HEK293 (cell line): ENCODE measurements at regions not wholly inside any gene's neighbourhood (a gene's known extent, or its start where the extent isn't known, plus 50 kb on each side); places are given as distances from the start of the nearest gene placed in this dataset.

ENCODE experiments used
- CTCF ChIA-PET: fragments of 350-600 bp; formaldehyde crosslinking; extraction: SDS; loops from one replicate; lab custom pipeline; 2021; ENCODE audit warnings: antibody characterized with exemption; lab: Yijun Ruan, JAX
- POLR2A ChIA-PET: fragments of 300-600 bp; formaldehyde crosslinking; extraction: SDS; loops from one replicate; lab custom pipeline; 2020; ENCODE audit warnings: antibody characterized with exemption, inconsistent platforms; lab: Yijun Ruan, JAX
- H3K27ac ChIP-seq: fragments of 200-500 bp; sonication (Bioruptor generic); 2 replicates; pipeline ENCODE4 v1.5.1; 2014; ENCODE audit warnings: low read depth, low read length, control low read depth, inconsistent platforms; ENCODE audit errors: extremely low read depth
- H3K36me3 ChIP-seq, 2 experiments: fragments of 200-500 bp in 1 of 2; sonication (Bioruptor generic) in 1 of 2; 1 replicate in 1 of 2; 2 replicates in 1 of 2; pipeline ENCODE4 v1.5.1; 2014 to 2017; ENCODE audit warnings: inconsistent platforms in 2 of 2, low read length in 2 of 2; ENCODE audit not compliant: control insufficient read depth in 2 of 2, insufficient read depth in 1 of 2
- H3K4me1 ChIP-seq: fragments of 200-500 bp; sonication (Bioruptor generic); 2 replicates; pipeline ENCODE4 v1.5.1; 2014; ENCODE audit warnings: mild to moderate bottlenecking, low read length, inconsistent platforms; ENCODE audit not compliant: control insufficient read depth, insufficient read depth
- H3K4me3 ChIP-seq: 2 replicates; pipeline ENCODE4 v1.5.1; 2011; ENCODE audit warnings: low read depth, mild to moderate bottlenecking, control low read depth, low read length, moderate library complexity
- H3K9me3 ChIP-seq: fragments of 200-500 bp; sonication (Bioruptor generic); 2 replicates; pipeline ENCODE4 v1.5.1; 2014; ENCODE audit warnings: low read depth, low read length, inconsistent platforms; ENCODE audit not compliant: control insufficient read depth, insufficient read depth
- GLI4 ChIP-seq: fragments of 450-650 bp; formaldehyde crosslinking; IDR thresholded peaks from 2 replicates; pipeline ENCODE4 v1.5.1; 2016; ENCODE audit warnings: missing biosample characterization, missing genetic modification characterization
- GLIS2 ChIP-seq: fragments of 450-650 bp; formaldehyde crosslinking; IDR thresholded peaks from 2 replicates; pipeline ENCODE4 v1.5.1; 2016; ENCODE audit warnings: missing biosample characterization, missing genetic modification characterization
- IKZF3 ChIP-seq: fragments of 450-650 bp; IDR thresholded peaks from 2 replicates; pipeline ENCODE4 v1.5.0; 2018; ENCODE audit warnings: missing biosample characterization, mild to moderate bottlenecking, missing genetic modification characterization, moderate library complexity
- KLF10 ChIP-seq: fragments of 450-650 bp; IDR thresholded peaks from 2 replicates; pipeline ENCODE4 v1.5.1; 2018; ENCODE audit warnings: missing biosample characterization, mild to moderate bottlenecking, missing genetic modification characterization
- KLF9 ChIP-seq: fragments of 450-650 bp; formaldehyde crosslinking; IDR thresholded peaks from 2 replicates; pipeline ENCODE4 v1.5.1; 2016; ENCODE audit warnings: missing biosample characterization, missing genetic modification characterization, low read depth
- PRDM1 ChIP-seq: fragments of 450-650 bp; formaldehyde crosslinking; IDR thresholded peaks from 2 replicates; pipeline ENCODE4; 2016; ENCODE audit warnings: missing biosample characterization, missing genetic modification characterization
- RBAK ChIP-seq: fragments of 450-650 bp; formaldehyde crosslinking; IDR thresholded peaks from 2 replicates; pipeline ENCODE4 v1.5.1; 2016; ENCODE audit warnings: missing biosample characterization, missing genetic modification characterization
- WT1 ChIP-seq: fragments of 450-650 bp; formaldehyde crosslinking; IDR thresholded peaks from 2 replicates; pipeline ENCODE4 v1.5.1; 2016; ENCODE audit warnings: missing biosample characterization, missing genetic modification characterization
- YY2 ChIP-seq: fragments of 450-650 bp; formaldehyde crosslinking; IDR thresholded peaks from 2 replicates; pipeline ENCODE4 v1.5.1; 2016; ENCODE audit warnings: missing biosample characterization, missing genetic modification characterization
- ZBTB11 ChIP-seq: fragments of 450-650 bp; formaldehyde crosslinking; conservative IDR thresholded peaks from 2 replicates; pipeline ENCODE4 v1.5.1; 2016; ENCODE audit warnings: low read depth, missing biosample characterization, missing genetic modification characterization
- ZNF148 ChIP-seq: fragments of 450-650 bp; formaldehyde crosslinking; IDR thresholded peaks from 2 replicates; pipeline ENCODE4 v1.5.0; 2017; ENCODE audit warnings: missing biosample characterization, missing genetic modification characterization, borderline replicate concordance
- ZNF221 ChIP-seq: fragments of 450-650 bp; formaldehyde crosslinking; IDR thresholded peaks from 2 replicates; pipeline ENCODE4 v1.5.1; 2017; ENCODE audit warnings: missing biosample characterization, missing genetic modification characterization, borderline replicate concordance
- ZNF274 ChIP-seq, 2 experiments: fragments of 200-500 bp in 1 of 2; fragments of 450-650 bp in 1 of 2; sonication (Bioruptor generic) in 1 of 2; formaldehyde crosslinking in 1 of 2; IDR thresholded peaks; 2 replicates each; pipeline versions ENCODE4 v1.5.1 to v1.6.1; 2014 to 2016; ENCODE audit warnings: borderline replicate concordance in 1 of 2, inconsistent platforms in 1 of 2, low read length in 1 of 2, missing biosample characterization in 1 of 2, missing genetic modification characterization in 1 of 2
- ZNF341 ChIP-seq: fragments of 450-650 bp; formaldehyde crosslinking; IDR thresholded peaks from 2 replicates; pipeline ENCODE4; 2016; ENCODE audit warnings: low read depth, missing biosample characterization, missing genetic modification characterization
- ZNF473 ChIP-seq: fragments of 450-650 bp; formaldehyde crosslinking; IDR thresholded peaks from 2 replicates; pipeline ENCODE4 v1.5.1; 2017; ENCODE audit warnings: missing biosample characterization, missing genetic modification characterization
- ZNF488 ChIP-seq: fragments of 450-650 bp; formaldehyde crosslinking; IDR thresholded peaks from 2 replicates; pipeline ENCODE4 v1.5.1; 2016; ENCODE audit warnings: missing biosample characterization, missing genetic modification characterization
- ZNF521 ChIP-seq: fragments of 450-650 bp; formaldehyde crosslinking; IDR thresholded peaks from 2 replicates; pipeline ENCODE4 v1.5.1; 2017; ENCODE audit warnings: missing biosample characterization, mild to moderate bottlenecking, missing genetic modification characterization
- ZNF530 ChIP-seq: fragments of 450-650 bp; formaldehyde crosslinking; IDR thresholded peaks from 2 replicates; pipeline ENCODE4 v1.5.1; 2016; ENCODE audit warnings: low read depth, missing biosample characterization, missing genetic modification characterization
- ZNF658 ChIP-seq: fragments of 450-650 bp; formaldehyde crosslinking; IDR thresholded peaks from 2 replicates; pipeline ENCODE4; 2016; ENCODE audit warnings: missing biosample characterization, missing genetic modification characterization
- ZNF830 ChIP-seq: fragments of 450-650 bp; IDR thresholded peaks from 2 replicates; pipeline ENCODE4 v1.5.0; 2018; ENCODE audit warnings: missing biosample characterization, missing genetic modification characterization, low read depth, mild to moderate bottlenecking, moderate library complexity
- ZXDB ChIP-seq: fragments of 450-650 bp; formaldehyde crosslinking; IDR thresholded peaks from 2 replicates; pipeline ENCODE4 v1.5.1; 2016; ENCODE audit warnings: missing biosample characterization, missing genetic modification characterization
- TF ChIP-seq, protein P1 (sequence below): fragments of 450-650 bp; formaldehyde crosslinking; IDR thresholded peaks from 2 replicates; pipeline ENCODE4 v1.5.1; 2016; ENCODE audit warnings: missing biosample characterization, missing genetic modification characterization
- TF ChIP-seq, protein P2 (sequence below): fragments of 450-650 bp; formaldehyde crosslinking; IDR thresholded peaks from 2 replicates; pipeline ENCODE4 v1.5.1; 2016; ENCODE audit warnings: missing biosample characterization, missing genetic modification characterization

DNA sequence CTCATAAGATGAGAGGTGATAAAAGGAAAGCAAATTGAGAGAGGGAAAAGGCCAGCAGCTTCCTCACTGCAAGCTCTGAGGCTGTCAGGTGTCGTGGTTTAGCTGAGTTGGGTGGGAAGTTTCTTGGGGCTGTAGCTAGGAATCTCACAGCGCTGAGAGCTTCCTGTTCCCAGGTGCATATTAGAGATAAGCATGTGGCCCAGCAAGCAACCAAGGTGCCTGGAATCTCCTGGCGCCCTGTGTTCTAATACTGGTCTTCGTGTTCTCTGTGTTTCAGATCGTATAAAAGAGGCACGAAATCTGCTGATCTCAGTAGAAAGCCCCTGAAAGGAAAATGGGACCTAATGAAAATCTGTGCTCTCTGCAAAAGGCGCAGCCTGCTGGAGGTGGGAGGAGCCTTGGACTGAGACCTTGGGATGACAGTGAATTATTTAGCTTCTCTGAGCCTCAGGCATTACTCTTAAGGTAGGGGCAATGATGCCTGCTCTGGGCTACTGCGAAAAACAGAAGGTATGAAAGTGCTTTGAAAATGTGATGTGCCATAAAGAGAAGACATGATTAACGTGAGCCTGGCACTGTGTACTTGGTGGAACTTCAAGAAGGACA is 499.9 kb downstream of the TBL1XR1 start:
- H3K4me1 ChIP-seq = no peaks in the 10 kb centered on the region
- H3K36me3 ChIP-seq = no peaks in the 10 kb centered on the region
- no peak overlapping the region for H3K4me3 ChIP-seq
- CTCF ChIA-PET = no interaction called here
- TF ChIP-seq RBAK (tag by site-specific recombination) = no peak
- TF ChIP-seq ZNF274 (IDR thresholded peaks at IDR 0.05; ENCODE audit: low read length) = no peak
- no peak for TF ChIP-seq ZNF274 (tag by site-specific recombination; IDR thresholded peaks at IDR 0.05; ENCODE audit: borderline replicate concordance)
- TF ChIP-seq ZNF521 = no peak
- TF ChIP-seq KLF10 (tag by site-specific recombination) = no peak
- no peak for TF ChIP-seq GLI4 (tag by site-specific recombination)
- no peak for TF ChIP-seq ZXDB (tag by site-specific recombination)
- TF ChIP-seq PRDM1 (tag by site-specific recombination) = no peak
- TF ChIP-seq ZNF530 (tag by site-specific recombination) = no peak
- no peak for TF ChIP-seq ZNF341 (tag by site-specific recombination)
- no peak for TF ChIP-seq ZBTB11 (tag by site-specific recombination)
- TF ChIP-seq IKZF3 (tag by site-specific recombination) = no peak
- TF ChIP-seq WT1 (tag by site-specific recombination) = no peak
- TF ChIP-seq ZNF658 (tag by site-specific recombination) = no peak
- TF ChIP-seq GLIS2 (tag by site-specific recombination) = no peak
- no peak for TF ChIP-seq ZNF488 (tag by site-specific recombination)
- TF ChIP-seq ZNF148 = no peak
- no peak for TF ChIP-seq YY2 (tag by site-specific recombination)
- TF ChIP-seq KLF9 (tag by site-specific recombination) = no peak
- TF ChIP-seq ZNF221 (tag by site-specific recombination) = no peak
- POLR2A ChIA-PET = interaction anchor here (0.6 kb wide), 1 partner anchor 33 kb away, joined by 3 read pairs; no protein-coding TSS in a partner anchor
- no peaks in the 10 kb centered on the region for H3K9me3 ChIP-seq
- H3K27ac ChIP-seq = no peak overlapping the region

DNA sequence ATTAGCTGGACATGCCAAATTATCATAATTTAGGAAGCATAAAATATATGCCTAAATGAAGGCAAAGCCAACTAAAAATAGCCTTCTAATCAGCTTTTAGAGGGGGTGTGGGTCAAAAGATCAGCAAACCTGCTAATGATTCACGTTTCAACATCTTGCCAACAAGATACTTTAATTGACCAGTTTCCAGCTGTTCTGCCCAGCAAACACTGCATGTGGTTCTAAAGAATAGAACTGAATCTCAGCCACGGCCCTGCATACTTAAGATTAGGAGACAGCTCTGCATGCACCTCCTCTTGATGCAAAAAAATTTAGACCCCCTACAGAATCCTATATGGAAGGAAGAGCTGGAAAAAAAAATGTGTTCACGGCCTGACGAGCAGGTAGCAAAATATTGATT is 500.5 kb downstream of the TBL1XR1 start:
- no peaks in the 10 kb centered on the region for H3K4me1 ChIP-seq
- ChIA-PET CTCF (no interaction called here), POLR2A (no interaction called here)
- H3K36me3 ChIP-seq = no peaks in the 10 kb centered on the region
- H3K9me3 ChIP-seq = no peaks in the 10 kb centered on the region
- no peak overlapping the region for H3K27ac ChIP-seq
- H3K4me3 ChIP-seq = no peak overlapping the region
- TF ChIP-seq, protein P1, sequence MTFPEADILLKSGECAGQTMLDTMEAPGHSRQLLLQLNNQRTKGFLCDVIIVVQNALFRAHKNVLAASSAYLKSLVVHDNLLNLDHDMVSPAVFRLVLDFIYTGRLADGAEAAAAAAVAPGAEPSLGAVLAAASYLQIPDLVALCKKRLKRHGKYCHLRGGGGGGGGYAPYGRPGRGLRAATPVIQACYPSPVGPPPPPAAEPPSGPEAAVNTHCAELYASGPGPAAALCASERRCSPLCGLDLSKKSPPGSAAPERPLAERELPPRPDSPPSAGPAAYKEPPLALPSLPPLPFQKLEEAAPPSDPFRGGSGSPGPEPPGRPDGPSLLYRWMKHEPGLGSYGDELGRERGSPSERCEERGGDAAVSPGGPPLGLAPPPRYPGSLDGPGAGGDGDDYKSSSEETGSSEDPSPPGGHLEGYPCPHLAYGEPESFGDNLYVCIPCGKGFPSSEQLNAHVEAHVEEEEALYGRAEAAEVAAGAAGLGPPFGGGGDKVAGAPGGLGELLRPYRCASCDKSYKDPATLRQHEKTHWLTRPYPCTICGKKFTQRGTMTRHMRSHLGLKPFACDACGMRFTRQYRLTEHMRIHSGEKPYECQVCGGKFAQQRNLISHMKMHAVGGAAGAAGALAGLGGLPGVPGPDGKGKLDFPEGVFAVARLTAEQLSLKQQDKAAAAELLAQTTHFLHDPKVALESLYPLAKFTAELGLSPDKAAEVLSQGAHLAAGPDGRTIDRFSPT = no peak
- TF ChIP-seq ZNF830 (tag by site-specific recombination) = no peak
- TF ChIP-seq, protein P2, sequence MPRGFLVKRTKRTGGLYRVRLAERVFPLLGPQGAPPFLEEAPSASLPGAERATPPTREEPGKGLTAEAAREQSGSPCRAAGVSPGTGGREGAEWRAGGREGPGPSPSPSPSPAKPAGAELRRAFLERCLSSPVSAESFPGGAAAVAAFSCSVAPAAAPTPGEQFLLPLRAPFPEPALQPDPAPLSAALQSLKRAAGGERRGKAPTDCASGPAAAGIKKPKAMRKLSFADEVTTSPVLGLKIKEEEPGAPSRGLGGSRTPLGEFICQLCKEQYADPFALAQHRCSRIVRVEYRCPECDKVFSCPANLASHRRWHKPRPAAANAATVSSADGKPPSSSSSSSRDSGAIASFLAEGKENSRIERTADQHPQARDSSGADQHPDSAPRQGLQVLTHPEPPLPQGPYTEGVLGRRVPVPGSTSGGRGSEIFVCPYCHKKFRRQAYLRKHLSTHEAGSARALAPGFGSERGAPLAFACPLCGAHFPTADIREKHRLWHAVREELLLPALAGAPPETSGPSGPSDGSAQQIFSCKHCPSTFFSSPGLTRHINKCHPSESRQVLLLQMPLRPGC = no peak
- no peak for TF ChIP-seq ZNF473 (tag by site-specific recombination)
